Astrocyte (in vitro differentiated cells and primary cell): ENCODE measurements at regions not wholly inside any gene's neighbourhood (a gene's known extent, or its start where the extent isn't known, plus 50 kb on each side); places are given as distances from the start of the nearest gene placed in this dataset.
A peak's percentile ranks its signal among the peaks of the same experiment; 100 is the strongest.

ENCODE experiments used
- DNase-seq: peaks from one replicate; pipeline ENCODE4 v3.0.0-alpha.2; 2010; ENCODE audit warnings: low read depth
- FAIRE-seq: peaks from 2 replicates; lab custom pipeline; 2011; peaks lifted over from hg19 to GRCh38; lab: Jason Lieb, UNC
- H2AFZ ChIP-seq: 2 replicates; pipeline ENCODE4 v1.6.0; 2012; ENCODE audit warnings: low read depth, low read length, inconsistent platforms
- H3K27ac ChIP-seq: 2 replicates; pipeline ENCODE4 v1.5.1; 2011; ENCODE audit warnings: low read depth, low read length, inconsistent platforms
- H3K27me3 ChIP-seq: 2 replicates; pipeline ENCODE4 v1.6.0; 2011; ENCODE audit warnings: low read length, inconsistent platforms; ENCODE audit not compliant: insufficient read depth
- H3K36me3 ChIP-seq: 2 replicates; pipeline ENCODE4 v1.5.1; 2011; ENCODE audit warnings: low read length, inconsistent platforms; ENCODE audit not compliant: insufficient read depth
- H3K4me1 ChIP-seq: 2 replicates; pipeline ENCODE4 v1.5.1; 2011; ENCODE audit warnings: low read length, inconsistent platforms; ENCODE audit not compliant: insufficient read depth
- H3K4me2 ChIP-seq: 2 replicates; pipeline ENCODE4 v1.6.0; 2012; ENCODE audit warnings: low read length, inconsistent platforms
- H3K4me3 ChIP-seq: 2 replicates; pipeline ENCODE4 v1.5.1; 2011; ENCODE audit warnings: low read depth, mild to moderate bottlenecking, low read length, inconsistent platforms; ENCODE audit not compliant: insufficient read depth
- H3K79me2 ChIP-seq: 2 replicates; pipeline ENCODE4 v1.6.0; 2012; ENCODE audit warnings: mild to moderate bottlenecking, low read length, inconsistent platforms; ENCODE audit not compliant: insufficient read depth
- H3K9ac ChIP-seq: 2 replicates; pipeline ENCODE4 v1.6.0; 2012; ENCODE audit warnings: mild to moderate bottlenecking, low read length, inconsistent platforms
- H3K9me3 ChIP-seq: 2 replicates; pipeline ENCODE4 v1.5.1; 2012; ENCODE audit warnings: low read depth, mild to moderate bottlenecking, low read length, inconsistent platforms; ENCODE audit not compliant: insufficient read depth
- H4K20me1 ChIP-seq: 2 replicates; pipeline ENCODE4 v1.6.0; 2012; ENCODE audit warnings: low read length, inconsistent platforms; ENCODE audit not compliant: insufficient read depth
- H3K27ac Mint-ChIP-seq: one replicate; pipeline ENCODE4 v1.8.0; 2021; ENCODE audit warnings: mild to moderate bottlenecking, mixed read lengths; ENCODE audit not compliant: unreplicated experiment
- H3K27me3 Mint-ChIP-seq: one replicate; pipeline ENCODE4 v1.8.0; 2021; ENCODE audit warnings: low read depth, mixed read lengths; ENCODE audit not compliant: unreplicated experiment
- H3K36me3 Mint-ChIP-seq: one replicate; pipeline ENCODE4 v1.8.0; 2021; ENCODE audit warnings: low read depth, mixed read lengths; ENCODE audit not compliant: unreplicated experiment
- H3K4me1 Mint-ChIP-seq: one replicate; pipeline ENCODE4 v1.8.0; 2021; ENCODE audit warnings: low read depth, mixed read lengths; ENCODE audit not compliant: unreplicated experiment
- H3K4me3 Mint-ChIP-seq: one replicate; pipeline ENCODE4 v1.8.0; 2021; ENCODE audit warnings: mild to moderate bottlenecking, moderate library complexity, mixed read lengths; ENCODE audit not compliant: unreplicated experiment
- H3K9me3 Mint-ChIP-seq: one replicate; pipeline ENCODE4 v1.8.0; 2021; ENCODE audit warnings: mild to moderate bottlenecking, mixed read lengths; ENCODE audit not compliant: unreplicated experiment
- CTCF ChIP-seq: IDR thresholded peaks from 2 replicates; pipeline ENCODE4 v1.5.1; 2011; ENCODE audit warnings: low read depth, mild to moderate bottlenecking, inconsistent platforms, low read length, moderate library complexity; ENCODE audit not compliant: insufficient read depth
- EZH2 ChIP-seq: IDR thresholded peaks from 2 replicates; pipeline ENCODE4 v1.6.1; 2012; ENCODE audit warnings: mild to moderate bottlenecking, low read length, inconsistent platforms; ENCODE audit not compliant: insufficient read depth

GRCh38 chr4:42293967-42294813 lies 103.1 kb upstream of the SHISA3 start:
- no peaks in the 10 kb centered on the region for H3K36me3 ChIP-seq
- H3K9me3 Mint-ChIP-seq: peaks cover 1% of the 10 kb centered on the region

GRCh38 chr4:42296196-42296595 lies 101.1 kb upstream of the SHISA3 start:
- Mint-ChIP-seq H3K4me1 (no peaks in the 10 kb centered on the region), H3K27me3 (peaks cover 8% of the 10 kb centered on the region), H3K27ac (no peak overlapping the region), H3K4me3 (no peak overlapping the region), H3K36me3 (no peaks in the 10 kb centered on the region), H3K9me3 (peaks cover 1% of the 10 kb centered on the region)
- H3K79me2 ChIP-seq: no peaks in the 10 kb centered on the region
- TF ChIP-seq EZH2 (no peak), CTCF (no peak)
- no peak for FAIRE-seq
- no peak overlapping the region for H3K27ac ChIP-seq
- no peak for DNase-seq
- H3K4me3 ChIP-seq: no peak overlapping the region
- H3K4me2 ChIP-seq: no peak overlapping the region
- H3K9ac ChIP-seq: no peak overlapping the region
- H3K36me3 ChIP-seq: no peaks in the 10 kb centered on the region
- H3K9me3 ChIP-seq: no peaks in the 10 kb centered on the region
- no peaks in the 10 kb centered on the region for H3K4me1 ChIP-seq
- no peaks in the 10 kb centered on the region for H4K20me1 ChIP-seq
- peaks cover 2% of the 10 kb centered on the region for H3K27me3 ChIP-seq
- no peak overlapping the region for H2AFZ ChIP-seq

More at GRCh38 chr4:42293967-42294813, 103.1 kb upstream of the SHISA3 start:
- no peak overlapping the region for H3K4me2 ChIP-seq
- Mint-ChIP-seq H3K27me3 (peaks cover 5% of the 10 kb centered on the region), H3K4me3 (no peak overlapping the region), H3K27ac (peak overlapping the region; percentile 2), H3K4me1 (no peaks in the 10 kb centered on the region), H3K36me3 (no peaks in the 10 kb centered on the region)
- no peaks in the 10 kb centered on the region for H3K9me3 ChIP-seq
- FAIRE-seq (no peak), DNase-seq (no peak)
- H3K27ac ChIP-seq: no peak overlapping the region
- TF ChIP-seq CTCF: no peak
- no peak for TF ChIP-seq EZH2
- H3K27me3 ChIP-seq: peaks cover 2% of the 10 kb centered on the region
- H3K9ac ChIP-seq: no peak overlapping the region
- H2AFZ ChIP-seq: no peak overlapping the region
- no peaks in the 10 kb centered on the region for H4K20me1 ChIP-seq
- H3K4me3 ChIP-seq: no peak overlapping the region
- no peaks in the 10 kb centered on the region for H3K79me2 ChIP-seq
- H3K4me1 ChIP-seq: no peaks in the 10 kb centered on the region

- no peaks in the 10 kb centered on the region for H3K79me2 ChIP-seq
- Mint-ChIP-seq H3K9me3 (no peaks in the 10 kb centered on the region), H3K36me3 (no peaks in the 10 kb centered on the region), H3K4me1 (no peaks in the 10 kb centered on the region), H3K27me3 (peaks cover 5% of the 10 kb centered on the region), H3K4me3 (no peak overlapping the region), H3K27ac (peak overlapping the region; percentile 64)
- FAIRE-seq: no peak
- TF ChIP-seq CTCF (no peak), EZH2 (no peak)
- DNase-seq: no peak
- no peaks in the 10 kb centered on the region for H3K9me3 ChIP-seq
- no peaks in the 10 kb centered on the region for H3K36me3 ChIP-seq
- H3K27ac ChIP-seq: no peak overlapping the region
- H2AFZ ChIP-seq: no peak overlapping the region
- H4K20me1 ChIP-seq: no peaks in the 10 kb centered on the region
- no peaks in the 10 kb centered on the region for H3K4me1 ChIP-seq
- no peak overlapping the region for H3K4me2 ChIP-seq
- H3K27me3 ChIP-seq: no peaks in the 10 kb centered on the region
- no peak overlapping the region for H3K4me3 ChIP-seq
- no peak overlapping the region for H3K9ac ChIP-seq
Measured at GRCh38 chr4:42302348-42302747, 94.9 kb upstream of the SHISA3 start.
